ENCODE measurements at regions not wholly inside any gene's neighbourhood (a gene's known extent, or its start where the extent isn't known, plus 50 kb on each side); places are given as distances from the start of the nearest gene placed in this dataset.

GRCh38 chr1:113255720-113256347, 134.5 kb upstream of the MAGI3 start:
- TF ChIP-seq CTCF (IDR thresholded peaks at IDR 0.05), result no peak
- no peak for TF ChIP-seq POLR2A (IDR thresholded peaks at IDR 0.05)

Measured in thyroid gland (tissue), 4 donors.